ENCODE measurements at regions not wholly inside any gene's neighbourhood (a gene's known extent, or its start where the extent isn't known, plus 50 kb on each side); places are given as distances from the start of the nearest gene placed in this dataset.

GRCh38 chr17:55829995-55830612, 79.3 kb downstream of the PCTP start:
- no peak for DNase-seq (ENCODE audit: low read depth in 4 of 4, low spot score in 3 of 4)

GRCh38 chr17:55830699-55831471, 80.0 kb downstream of the PCTP start:
- no peak for DNase-seq (ENCODE audit: low read depth in 4 of 4, low spot score in 3 of 4)

GRCh38 chr17:55833306-55833705, 82.5 kb downstream of the PCTP start:
- no peak for DNase-seq (ENCODE audit: low read depth in 4 of 4, low spot score in 3 of 4)

- no peak for DNase-seq (ENCODE audit: low read depth in 4 of 4, low spot score in 3 of 4)
These were observed 91.7 kb downstream of the PCTP start for GRCh38 chr17:55842405-55843158.

GRCh38 chr17:55843785-55844184, 92.9 kb downstream of the PCTP start:
- DNase-seq (ENCODE audit: low read depth in 4 of 4, low spot score in 3 of 4) = no peak

- peak in 2 of 4 donors; percentile 25 to 28 for DNase-seq (ENCODE audit: low read depth in 4 of 4, low spot score in 3 of 4)
These were observed 94.5 kb downstream of the PCTP start for GRCh38 chr17:55845385-55845784.

GRCh38 chr17:55846745-55847144, 95.9 kb downstream of the PCTP start:
- DNase-seq (ENCODE audit: low read depth in 4 of 4, low spot score in 3 of 4) = no peak

GRCh38 chr17:55852734-55853133, 101.9 kb downstream of the PCTP start:
- no peak for DNase-seq (ENCODE audit: low read depth in 4 of 4, low spot score in 3 of 4)

GRCh38 chr17:55859301-55859795, 108.5 kb downstream of the PCTP start:
- DNase-seq (ENCODE audit: low read depth in 4 of 4, low spot score in 3 of 4) = peak in 1 of 4 donors; percentile 1

- DNase-seq (ENCODE audit: low read depth in 4 of 4, low spot score in 3 of 4) = no peak
These were observed 114.4 kb downstream of the PCTP start for GRCh38 chr17:55865072-55865762.

- no peak for DNase-seq (ENCODE audit: low read depth in 4 of 4, low spot score in 3 of 4)
These were observed 119.2 kb downstream of the PCTP start for GRCh38 chr17:55870044-55870443.

- DNase-seq (ENCODE audit: low read depth in 4 of 4, low spot score in 3 of 4) = no peak
These were observed 121.5 kb downstream of the PCTP start for GRCh38 chr17:55872374-55872773.

- DNase-seq (ENCODE audit: low read depth in 4 of 4, low spot score in 3 of 4) = no peak
These were observed 122.3 kb downstream of the PCTP start for GRCh38 chr17:55873017-55873758.

GRCh38 chr17:55883149-55883548, 132.3 kb downstream of the PCTP start:
- DNase-seq (ENCODE audit: low read depth in 4 of 4, low spot score in 3 of 4) = no peak

GRCh38 chr17:55887531-55887930, 136.7 kb downstream of the PCTP start:
- DNase-seq (ENCODE audit: low read depth in 4 of 4, low spot score in 3 of 4) = no peak

GRCh38 chr17:55889271-55889670, 138.4 kb downstream of the PCTP start:
- no peak for DNase-seq (ENCODE audit: low read depth in 4 of 4, low spot score in 3 of 4)

- DNase-seq (ENCODE audit: low read depth in 4 of 4, low spot score in 3 of 4) = no peak
These were observed 144.4 kb downstream of the PCTP start for GRCh38 chr17:55895112-55895759.

- no peak for DNase-seq (ENCODE audit: low read depth in 4 of 4, low spot score in 3 of 4)
These were observed 146.4 kb downstream of the PCTP start for GRCh38 chr17:55897301-55897700.

- no peak for DNase-seq (ENCODE audit: low read depth in 4 of 4, low spot score in 3 of 4)
These were observed 147.3 kb downstream of the PCTP start for GRCh38 chr17:55898195-55898594.

GRCh38 chr17:55900188-55900587, 149.3 kb downstream of the PCTP start:
- DNase-seq (ENCODE audit: low read depth in 4 of 4, low spot score in 3 of 4) = no peak
